ENCODE measurements at regions not wholly inside any gene's neighbourhood (a gene's known extent, or its start where the extent isn't known, plus 50 kb on each side); places are given as distances from the start of the nearest gene placed in this dataset.

GRCh38 chr5:106732624-106733023 is 938.1 kb downstream of the EFNA5 start:
- no peak overlapping the region for H3K56ac ChIP-seq (ENCODE audit: extremely low read depth, insufficient read depth, low read length)
- BruUV-seq (replicated peaks): no TSS peak
- DNase-seq (no peak), ATAC-seq (ENCODE audit: low read depth) (no peak)
- H2AFZ ChIP-seq (replicated peaks; ENCODE audit: low read length, poor library complexity): no peak overlapping the region
- H4K8ac ChIP-seq (ENCODE audit: low read depth in 2 of 2, low read length in 2 of 2): no peak overlapping the region
- no peak overlapping the region for H3K23ac ChIP-seq (ENCODE audit: low read depth, low read length)
- H3K18ac ChIP-seq (ENCODE audit: low read depth, low read length): no peak overlapping the region
- ChIA-PET CTCF (no interaction called here), POLR2A (ENCODE audit: unreplicated experiment) (no interaction called here)
- H4K91ac ChIP-seq (ENCODE audit: insufficient read depth, low read depth, low read length): no peak overlapping the region
- no peaks in the 10 kb centered on the region for H3K9me1 ChIP-seq (ENCODE audit: insufficient read depth, low read length)
- H2BK5ac ChIP-seq (ENCODE audit: low read depth, low read length, poor library complexity, severe bottlenecking): no peak overlapping the region
- H2BK120ac ChIP-seq (ENCODE audit: low read depth, low read length): no peak overlapping the region
- H3K9me3 ChIP-seq (ENCODE audit: control insufficient read depth, insufficient read depth, low read length): peaks cover 8% of the 10 kb centered on the region
- H3K27ac ChIP-seq (ENCODE audit: insufficient read depth, low read length): no peak overlapping the region
- no peak overlapping the region for H4K5ac ChIP-seq (ENCODE audit: low read depth, low read length)
- H3K14ac ChIP-seq (replicated peaks; ENCODE audit: low read depth, low read length): no peak overlapping the region
- no peak overlapping the region for H2BK15ac ChIP-seq (ENCODE audit: low read depth, low read length)
- H3K4me2 ChIP-seq (ENCODE audit: low read depth, low read length): no peak overlapping the region
- no peaks in the 10 kb centered on the region for H3K36me3 ChIP-seq (ENCODE audit: control insufficient read depth, insufficient read depth, low read length)
- no peaks in the 10 kb centered on the region for H3K4me1 ChIP-seq (ENCODE audit: control insufficient read depth, insufficient read depth, low read length)
- H4K20me1 ChIP-seq (ENCODE audit: insufficient read depth, low read length): no peaks in the 10 kb centered on the region
- dilution Hi-C loops (cut with HindIII; ENCODE audit: low sequenced_read_pairs, unreplicated experiment): no loop called here
- H3K27me3 ChIP-seq (ENCODE audit: control insufficient read depth, insufficient read depth, low read length): no peaks in the 10 kb centered on the region
- no peak overlapping the region for H2AK5ac ChIP-seq (ENCODE audit: low read depth, low read length)
- no peak overlapping the region for H3K4ac ChIP-seq (ENCODE audit: low read depth, low read length)
- H2BK20ac ChIP-seq (ENCODE audit: low read depth, low read length): no peak overlapping the region
- no peak overlapping the region for H2AK9ac ChIP-seq (replicated peaks; ENCODE audit: low read depth, low read length, poor library complexity)
- in situ Hi-C loops (cut with MboI; ENCODE audit: low sequenced_read_pairs): no loop called here
- no peak overlapping the region for H3K9ac ChIP-seq (ENCODE audit: low read depth, low read length)
- TF ChIP-seq USF2 (IDR thresholded peaks at IDR 0.05; ENCODE audit: low read depth, low read length) (no peak), RCOR1 (IDR thresholded peaks at IDR 0.05; ENCODE audit: insufficient replicate concordance, low read length) (no peak), SMC3 (IDR thresholded peaks at IDR 0.05; ENCODE audit: low read depth, low read length) (no peak), MXI1 (IDR thresholded peaks at IDR 0.05; ENCODE audit: borderline replicate concordance, low read depth, low read length) (no peak), BHLHE40 (IDR thresholded peaks at IDR 0.05; ENCODE audit: low read depth, low read length) (no peak), CHD1 (IDR thresholded peaks at IDR 0.05; ENCODE audit: low read depth, low read length) (no peak), FOS (IDR thresholded peaks at IDR 0.05; ENCODE audit: low read depth, low read length) (no peak), POLR2A (IDR thresholded peaks at IDR 0.05; ENCODE audit: low read depth, low read length) (no peak), ELK1 (IDR thresholded peaks at IDR 0.05; ENCODE audit: borderline replicate concordance, low read depth, low read length) (no peak), MAZ (IDR thresholded peaks at IDR 0.05; ENCODE audit: borderline replicate concordance, low read depth, low read length) (no peak)
- H3K4me3 ChIP-seq (ENCODE audit: insufficient read depth, low read depth, low read length): no peak overlapping the region
- intact Hi-C loops (cut with micrococcal nuclease): no loop called here
- no peaks in the 10 kb centered on the region for H3K79me1 ChIP-seq (ENCODE audit: low read depth in 1 of 2, low read length in 2 of 2)

Data from IMR-90 (cell line).